ENCODE measurements at regions not wholly inside any gene's neighbourhood (a gene's known extent, or its start where the extent isn't known, plus 50 kb on each side); places are given as distances from the start of the nearest gene placed in this dataset.

DNA sequence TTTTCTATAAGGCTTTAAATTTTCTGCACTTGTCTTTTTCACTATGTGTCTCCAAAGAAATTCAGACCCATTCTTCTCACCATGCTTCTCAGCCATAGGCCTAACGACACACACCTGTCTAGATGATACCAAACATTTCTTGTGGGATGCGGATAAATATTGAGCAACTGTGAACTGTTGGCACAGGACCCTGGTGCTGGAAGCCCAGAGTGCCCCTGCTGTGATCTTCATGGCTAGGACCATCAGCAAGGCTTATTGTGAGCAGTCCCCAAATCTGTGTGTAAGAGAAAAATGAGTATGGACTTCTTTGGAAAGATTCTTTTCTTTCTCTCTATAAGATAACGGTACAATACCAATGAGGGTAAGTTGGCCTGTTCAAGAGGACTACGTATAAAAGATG lies 54.1 kb upstream of the NCK2 start:
- Histone ChIP-seq H3K9me3 (ENCODE audit: insufficient read depth in 2 of 2, low read depth in 1 of 2, low read length in 1 of 2) (no peaks in the 10 kb centered on the region), H2BK15ac (ENCODE audit: low read length) (no peak overlapping the region), H3K4me2 (ENCODE audit: insufficient read depth in 1 of 2, low read depth in 2 of 2, low read length in 2 of 2) (no peak overlapping the region), H2BK5ac (ENCODE audit: low read depth, low read length) (no peak overlapping the region), H2BK20ac (ENCODE audit: low read length) (no peak overlapping the region), H3K27me3 (replicated peaks in 1 of 4; ENCODE audit: control insufficient read depth in 3 of 4, extremely low read depth in 1 of 4, insufficient read depth in 3 of 4, low read length in 3 of 4) (no peaks in the 10 kb centered on the region), H2AK5ac (ENCODE audit: low read depth, low read length) (no peak overlapping the region), H4K8ac (ENCODE audit: extremely low read depth, insufficient read depth, low read length) (no peak overlapping the region), H4K20me1 (replicated peaks in 1 of 2; ENCODE audit: control insufficient read depth in 1 of 2, insufficient read depth in 2 of 2, low read length in 2 of 2) (peaks cover 0 to 2% of the 10 kb centered on the region in 2 experiments), H3K79me2 (ENCODE audit: control insufficient read depth in 1 of 2, insufficient read depth in 2 of 2, low read length in 2 of 2) (no peaks in the 10 kb centered on the region), H3K79me1 (ENCODE audit: low read depth, low read length) (no peaks in the 10 kb centered on the region), H3K4me1 (replicated peaks in 1 of 4; ENCODE audit: control insufficient read depth in 3 of 4, insufficient read depth in 4 of 4, low read length in 3 of 4) (peaks cover 0 to 5% (median 2%) of the 10 kb centered on the region in 4 experiments; a peak in 2 of 7 replicates), H3K18ac (ENCODE audit: extremely low read depth, low read length) (no peak overlapping the region), H3K23me2 (ENCODE audit: low read depth, low read length) (peaks cover 4% of the 10 kb centered on the region; the same call in 1 of the 2 replicates), H3K56ac (replicated peaks; ENCODE audit: insufficient read length, low read depth, low read length) (no peak overlapping the region), H3K9ac (replicated peaks in 1 of 4; ENCODE audit: extremely low read depth in 1 of 4, low read depth in 3 of 4, low read length in 3 of 4) (no peak overlapping the region), H3K4me3 (ENCODE audit: extremely low read depth in 1 of 4, insufficient read depth in 2 of 4, low read depth in 3 of 4, low read length in 4 of 4) (no peak overlapping the region), H3K36me3 (ENCODE audit: control insufficient read depth in 2 of 4, insufficient read depth in 4 of 4, low read length in 3 of 4) (no peaks in the 10 kb centered on the region), H3K14ac (ENCODE audit: insufficient read length) (no peak overlapping the region), H3K4ac (replicated peaks; ENCODE audit: insufficient read length, low read depth, low read length) (no peak overlapping the region), H2BK12ac (ENCODE audit: low read depth, low read length) (no peak overlapping the region), H3K27ac (ENCODE audit: low read depth, low read length) (no peak overlapping the region), H3K23ac (ENCODE audit: insufficient read length) (no peak overlapping the region), H4K91ac (replicated peaks; ENCODE audit: insufficient read length, low read length) (no peak overlapping the region), H2AFZ (ENCODE audit: low read length) (no peak overlapping the region), H4K5ac (ENCODE audit: insufficient read length, low read depth, low read length) (no peak overlapping the region), H2BK120ac (replicated peaks; ENCODE audit: low read depth, low read length) (no peak overlapping the region)
- FAIRE-seq (no peak), DNase-seq (ENCODE audit: low read depth in 1 of 2, low spot score in 2 of 2) (peak in 1 of 2 experiments; percentile 1)
- 98% methylated on average over 4 of the region's 4 CpGs; no CpG with 5 or more reads in 1 of the 2 experiments for whole genome bisulfite sequencing, 2 experiments (ENCODE audit: extremely low coverage in 1 of 2, insufficient coverage in 1 of 2, insufficient read length in 1 of 2, insufficient replicate concordance in 2 of 2, low coverage in 1 of 2, low lambda C conversion rate in 2 of 2, missing lambda C conversion rate in 1 of 2)
- ChIA-PET CTCF (ENCODE audit: partially characterized antibody) (no interaction called here), POLR2A (ENCODE audit: partially characterized antibody) (no interaction called here)
- TF ChIP-seq NANOG (IDR thresholded peaks at IDR 0.05; ENCODE audit: insufficient read depth, low read depth, low read length, poor library complexity, severe bottlenecking) (no peak), CHD2 (IDR thresholded peaks at IDR 0.05; ENCODE audit: low read length) (no peak), EZH2 (IDR thresholded peaks at IDR 0.05; ENCODE audit: low read depth, low read length, severe bottlenecking) (no peak), RFX5 (IDR thresholded peaks at IDR 0.05; ENCODE audit: borderline replicate concordance, low read depth, low read length) (no peak), SAP30 (IDR thresholded peaks at IDR 0.05; ENCODE audit: insufficient read depth, insufficient replicate concordance, low read length) (no peak), ZNF274 (IDR thresholded peaks at IDR 0.05; ENCODE audit: borderline replicate concordance, extremely low read depth, low read length) (no peak)
